ENCODE measurements at regions not wholly inside any gene's neighbourhood (a gene's known extent, or its start where the extent isn't known, plus 50 kb on each side); places are given as distances from the start of the nearest gene placed in this dataset.

DNA sequence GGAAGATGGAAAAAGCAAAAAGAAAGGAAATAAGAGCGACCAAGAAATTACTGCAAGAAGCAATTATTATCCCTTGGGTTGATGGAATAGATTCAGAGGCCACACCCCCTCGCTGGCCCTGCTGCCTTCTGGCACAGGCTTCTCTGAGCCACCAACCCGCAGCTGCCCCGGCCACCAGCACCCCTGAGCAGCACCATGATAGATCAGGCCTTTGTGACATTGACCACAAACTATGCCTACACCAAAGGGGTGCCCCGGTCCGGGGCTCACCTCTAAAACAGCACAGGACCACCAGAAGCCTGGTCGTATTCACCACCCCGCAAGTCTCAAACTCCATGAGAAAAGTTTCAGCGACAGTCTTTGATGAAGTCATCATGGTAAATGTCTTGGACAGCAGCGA lies 1059.3 kb downstream of the SLITRK1 start:
- no peak for DNase-seq (ENCODE audit: low spot score)

DNA sequence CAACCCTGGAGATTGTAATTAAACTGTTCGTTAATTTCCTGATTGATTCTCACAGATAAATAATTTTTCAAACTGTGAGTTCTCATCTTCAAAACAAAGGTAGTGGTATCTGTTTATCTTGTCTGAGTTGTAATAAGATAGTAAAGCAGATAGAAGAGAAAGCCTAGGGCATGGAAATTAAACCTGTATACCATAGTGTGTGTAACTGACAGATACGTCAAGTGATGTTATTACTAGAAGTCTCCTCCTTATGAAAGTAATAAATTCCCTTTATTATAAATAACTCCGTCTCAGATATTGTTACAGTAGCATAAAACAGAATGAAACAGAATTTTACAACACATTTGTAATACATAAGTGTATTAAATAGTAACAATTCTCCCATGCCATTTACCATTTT lies 1065.1 kb downstream of the SLITRK1 start:
- DNase-seq (ENCODE audit: low spot score): no peak

DNA sequence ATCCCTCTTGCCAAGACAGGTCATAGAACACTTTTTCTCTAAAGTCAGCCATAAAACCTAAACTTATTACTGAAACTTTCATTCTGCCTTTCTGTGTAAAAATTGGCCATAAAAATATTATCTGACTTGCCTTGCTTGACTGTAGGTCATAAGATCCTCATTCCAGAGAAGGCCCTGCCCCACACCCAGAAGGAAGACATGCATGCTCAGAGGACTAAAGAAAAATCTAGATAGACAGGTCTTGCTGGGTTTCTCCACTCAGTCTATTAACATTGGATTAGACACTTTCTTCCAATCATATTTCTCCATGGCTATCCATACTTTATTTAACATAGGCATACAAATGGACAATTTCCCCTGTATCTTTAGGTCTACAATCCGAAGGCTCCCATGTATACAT lies 1066.5 kb downstream of the SLITRK1 start:
- DNase-seq (ENCODE audit: low spot score): no peak

DNA sequence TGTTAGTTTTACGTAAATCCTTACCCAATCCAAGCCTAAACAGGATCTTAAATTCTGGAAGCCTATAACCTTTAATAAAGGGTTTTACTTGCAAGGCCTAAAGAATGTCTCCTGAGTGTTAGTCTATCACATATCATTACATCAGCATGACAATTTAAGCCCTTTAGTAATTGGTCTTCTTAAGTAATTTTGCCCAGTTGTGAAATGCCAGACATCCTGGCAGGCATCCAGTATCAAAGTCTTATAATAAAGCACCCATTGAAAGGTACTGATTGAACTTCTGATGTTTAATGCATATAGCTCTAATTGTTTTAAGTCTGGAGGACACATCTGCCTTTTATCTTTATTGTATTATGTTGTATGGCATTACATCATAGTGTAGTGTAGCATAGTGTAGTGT lies 1078.9 kb downstream of the SLITRK1 start:
- DNase-seq (ENCODE audit: low spot score): no peak

DNA sequence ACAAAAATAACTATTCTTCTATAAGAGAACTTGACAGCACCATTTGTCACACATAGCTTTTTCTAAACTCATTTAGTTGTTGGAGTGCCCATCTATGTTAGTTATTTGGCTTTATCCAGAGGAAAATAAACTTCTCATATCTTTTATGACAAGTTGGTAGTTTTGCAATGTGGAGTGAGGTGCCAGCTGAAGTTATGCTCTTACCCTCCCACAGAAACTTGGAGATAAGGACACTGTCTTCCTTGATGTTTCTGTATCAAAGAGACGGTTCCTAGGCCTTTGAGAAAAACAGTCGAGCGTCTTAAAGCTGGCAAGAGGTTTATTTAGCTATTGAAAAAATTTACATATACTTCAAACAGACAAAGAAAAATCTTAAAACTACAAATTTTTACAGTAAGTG lies 1079.7 kb downstream of the SLITRK1 start:
- DNase-seq (ENCODE audit: low spot score): no peak

DNA sequence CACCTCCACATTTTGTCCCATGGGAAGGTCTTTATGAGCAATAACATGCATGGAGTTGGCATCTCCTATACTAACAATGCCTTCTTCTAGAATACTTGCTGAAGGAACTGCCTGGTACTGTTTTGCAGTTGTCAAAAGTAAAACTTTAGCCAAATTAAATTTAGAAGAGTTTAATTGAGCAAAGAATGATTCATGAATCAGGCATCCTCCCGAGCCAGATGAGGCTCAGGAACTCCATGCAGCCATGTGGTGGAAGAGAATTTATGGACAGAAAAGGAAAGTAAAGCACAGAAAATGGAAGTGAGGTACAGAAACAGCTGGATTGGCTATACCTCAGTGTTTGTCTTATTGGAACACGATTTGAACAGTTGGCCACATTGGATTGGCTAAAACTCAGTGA lies 1081.9 kb downstream of the SLITRK1 start:
- no peak for DNase-seq (ENCODE audit: low spot score)

DNA sequence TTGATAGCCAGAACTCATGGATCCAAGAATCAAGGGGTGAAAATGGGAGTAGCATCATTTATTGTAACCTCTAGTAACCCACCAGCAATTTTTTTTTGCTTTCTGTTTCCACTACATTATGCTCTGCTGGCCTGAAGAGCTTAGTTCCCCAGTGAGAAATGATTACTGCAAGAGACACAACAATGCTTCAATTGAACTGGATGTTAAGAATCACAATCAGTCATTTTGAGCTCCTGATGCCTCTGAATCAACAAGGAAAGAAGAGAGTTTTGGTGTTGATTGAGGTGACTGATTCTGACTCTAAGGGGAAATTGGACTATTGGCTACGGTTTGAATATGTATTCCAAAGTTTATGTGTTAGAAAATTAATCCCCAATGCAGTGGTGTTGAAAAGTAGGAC lies 1084.4 kb downstream of the SLITRK1 start:
- no peak for DNase-seq (ENCODE audit: low spot score)

DNA sequence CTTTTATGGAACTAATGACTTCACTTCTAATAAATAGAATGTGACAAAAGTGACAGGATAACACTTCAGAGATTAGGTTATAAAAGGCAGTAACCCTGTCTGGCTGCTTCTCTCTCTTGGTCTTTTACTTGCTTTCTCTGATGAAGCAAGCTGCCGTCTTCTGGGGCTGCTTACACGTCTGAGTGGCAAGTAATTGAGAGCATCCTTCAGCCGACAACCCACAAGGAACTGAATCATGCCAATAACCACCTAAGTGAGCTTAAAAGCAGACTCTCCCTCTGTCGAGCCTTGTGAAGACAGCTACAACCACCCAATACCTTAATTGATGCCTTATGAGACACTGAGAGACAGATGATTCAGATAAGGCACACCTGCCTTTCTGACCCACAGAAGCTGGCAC lies 1091.2 kb downstream of the SLITRK1 start:
- no peak for DNase-seq (ENCODE audit: low spot score)

DNA sequence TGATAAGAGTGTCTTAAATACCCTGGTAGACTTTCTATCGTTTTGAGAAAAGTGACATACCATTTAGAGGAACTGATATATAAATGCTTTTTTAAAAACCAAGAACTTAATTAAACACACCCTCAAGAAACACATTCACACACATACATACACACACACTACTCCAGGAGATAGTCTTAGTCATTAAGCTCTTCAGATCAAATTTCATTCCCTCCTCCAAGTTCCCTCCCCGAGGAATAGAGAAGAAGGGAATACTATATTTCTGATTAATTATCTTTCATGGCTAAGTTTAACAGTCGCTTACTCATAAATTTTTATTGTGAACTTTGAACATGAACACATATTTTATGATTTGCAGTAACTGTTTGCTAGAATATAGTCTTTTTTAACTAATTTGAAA lies 1109.5 kb downstream of the SLITRK1 start:
- DNase-seq (ENCODE audit: low spot score): no peak

DNA sequence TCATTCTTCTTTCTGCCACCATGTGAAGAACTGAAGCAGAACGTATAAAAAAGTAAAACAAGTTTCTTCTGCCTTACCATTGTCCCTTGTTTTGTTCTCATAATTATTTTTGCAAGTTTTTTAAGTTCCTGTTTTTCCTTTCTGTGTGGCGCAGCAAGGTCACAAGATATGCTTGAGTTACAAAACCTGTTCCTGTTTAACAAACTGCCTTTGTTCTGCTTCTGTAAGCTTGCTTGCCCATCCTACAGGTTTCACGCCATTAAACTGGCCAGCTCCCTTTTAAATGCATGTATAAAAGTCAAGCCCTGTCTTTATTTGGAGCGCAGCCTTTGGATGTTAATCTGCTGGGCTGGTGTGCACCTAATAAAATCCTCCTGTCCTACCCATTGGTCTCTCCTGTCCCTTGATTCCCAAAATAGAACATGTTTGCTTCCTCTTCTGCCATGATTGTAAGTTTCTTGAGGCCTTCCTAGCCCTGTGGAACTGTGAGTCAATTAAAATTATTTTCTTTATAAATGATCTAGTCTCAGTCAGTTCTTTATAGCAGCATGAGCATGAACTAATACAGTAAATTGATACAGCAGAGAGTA lies 1115.4 kb downstream of the SLITRK1 start:
- DNase-seq (ENCODE audit: low spot score): no peak

DNA sequence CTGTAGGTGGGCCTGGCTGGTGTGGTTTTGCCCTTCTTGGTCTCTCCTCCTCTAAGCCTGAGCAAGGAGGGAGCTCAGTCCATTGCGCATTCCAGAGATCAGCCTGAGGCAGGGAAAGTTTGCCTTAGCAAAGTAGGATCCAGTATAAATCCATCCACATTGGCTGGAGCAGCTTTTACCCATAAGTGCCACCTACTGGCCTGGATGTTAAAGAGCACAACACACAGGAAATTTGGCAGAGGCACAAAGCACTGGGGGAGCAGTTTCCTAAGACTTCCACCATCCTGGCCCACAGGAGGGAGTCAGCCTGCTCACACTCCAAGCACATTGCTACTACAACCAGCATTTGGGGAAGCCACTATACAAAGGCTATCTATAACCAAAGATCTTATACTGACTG lies 1124.2 kb downstream of the SLITRK1 start:
- DNase-seq (ENCODE audit: low spot score): no peak

DNA sequence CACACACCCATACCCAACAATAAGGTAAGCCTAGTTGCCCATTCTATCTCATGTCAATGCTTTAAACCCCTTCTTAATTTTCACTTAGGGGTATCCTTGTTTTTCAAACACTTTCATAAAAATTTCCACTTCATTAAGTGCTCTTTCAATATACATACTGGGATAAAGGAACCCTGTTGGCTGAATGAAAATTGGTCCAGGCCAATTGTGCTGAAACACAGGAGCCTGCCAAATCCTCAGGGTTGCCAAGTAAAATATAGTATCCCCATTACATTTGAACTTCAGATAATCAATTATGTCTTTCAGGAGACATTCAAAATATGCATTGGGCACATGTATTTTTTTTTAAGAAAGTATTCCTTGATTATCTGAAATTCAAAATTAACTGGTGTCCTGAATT lies 1131.1 kb downstream of the SLITRK1 start:
- DNase-seq (ENCODE audit: low spot score): no peak

DNA sequence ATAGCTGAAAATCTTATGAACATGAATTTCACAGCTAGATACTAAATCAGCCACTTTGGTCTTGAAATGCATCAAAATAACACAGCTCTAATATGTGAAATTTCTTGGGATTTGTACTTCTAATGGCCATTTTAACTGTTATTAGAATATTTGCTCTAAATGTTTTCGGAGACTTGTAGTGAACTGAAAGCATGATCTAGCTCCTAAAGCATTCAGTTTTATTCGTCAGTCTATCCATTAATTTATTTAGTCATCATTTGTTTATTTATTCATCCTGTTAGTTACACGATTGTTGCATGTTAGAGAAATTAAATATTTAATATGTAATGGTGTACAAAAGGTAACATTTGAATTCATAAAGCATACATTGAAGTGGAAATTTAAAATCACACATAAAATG lies 1132.7 kb downstream of the SLITRK1 start:
- DNase-seq (ENCODE audit: low spot score): no peak

DNA sequence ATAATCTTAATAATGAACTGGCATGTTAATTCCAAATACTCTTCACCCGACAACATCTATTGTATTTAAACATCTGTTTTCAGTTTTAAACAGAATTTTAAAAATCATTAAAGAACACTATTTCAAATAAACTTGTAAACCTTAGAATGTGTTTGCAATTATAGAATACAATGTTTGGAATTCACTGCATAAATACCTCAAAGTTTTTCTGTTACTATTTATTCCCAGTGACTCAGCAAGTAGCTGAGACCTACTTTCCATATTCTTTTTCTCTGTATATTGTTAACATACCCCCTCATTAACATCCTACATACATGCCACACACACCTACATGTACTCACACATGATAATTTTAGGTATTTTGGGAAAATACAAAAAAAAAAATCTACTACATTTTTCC lies 1134.3 kb downstream of the SLITRK1 start:
- DNase-seq (ENCODE audit: low spot score): no peak

DNA sequence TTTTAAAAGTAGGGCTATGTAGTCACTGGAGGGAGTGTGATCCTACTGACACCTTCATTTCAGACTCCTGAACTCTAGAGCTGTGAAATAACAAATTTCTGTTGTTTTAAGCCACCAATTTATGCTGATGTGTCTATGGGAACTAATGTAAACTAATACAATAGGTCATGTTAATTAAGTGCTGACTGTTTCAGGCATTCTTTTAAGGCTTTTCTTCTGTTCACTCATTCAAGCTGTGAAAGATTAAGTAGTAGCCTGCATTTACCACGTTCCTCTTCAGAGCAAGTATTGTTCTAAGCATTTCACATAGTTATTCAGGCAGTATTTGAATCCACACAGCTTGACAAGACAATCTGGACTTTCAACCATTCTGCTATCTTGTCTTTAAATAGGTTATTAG lies 1135.0 kb downstream of the SLITRK1 start:
- no peak for DNase-seq (ENCODE audit: low spot score)

DNA sequence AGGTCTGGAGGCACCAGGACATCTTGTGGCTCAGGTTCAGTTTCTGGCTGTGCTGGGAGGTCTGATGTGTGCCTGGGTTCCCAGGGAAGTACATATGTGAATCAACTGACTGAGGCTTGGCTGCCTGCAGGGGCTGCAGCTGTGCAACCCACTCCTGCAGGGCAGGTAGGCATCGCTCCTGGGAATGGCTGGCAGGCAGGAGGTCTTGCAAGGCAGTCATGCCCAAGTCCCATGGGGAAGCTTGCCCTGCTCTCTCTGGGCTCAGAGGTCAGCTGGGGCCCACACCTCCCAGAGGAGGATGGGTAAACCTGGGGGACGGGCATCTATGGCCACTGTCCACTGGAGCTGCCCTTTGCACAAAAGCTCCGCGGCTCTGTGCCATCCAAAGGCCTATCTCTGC lies 1141.8 kb downstream of the SLITRK1 start:
- DNase-seq (ENCODE audit: low spot score): no peak

DNA sequence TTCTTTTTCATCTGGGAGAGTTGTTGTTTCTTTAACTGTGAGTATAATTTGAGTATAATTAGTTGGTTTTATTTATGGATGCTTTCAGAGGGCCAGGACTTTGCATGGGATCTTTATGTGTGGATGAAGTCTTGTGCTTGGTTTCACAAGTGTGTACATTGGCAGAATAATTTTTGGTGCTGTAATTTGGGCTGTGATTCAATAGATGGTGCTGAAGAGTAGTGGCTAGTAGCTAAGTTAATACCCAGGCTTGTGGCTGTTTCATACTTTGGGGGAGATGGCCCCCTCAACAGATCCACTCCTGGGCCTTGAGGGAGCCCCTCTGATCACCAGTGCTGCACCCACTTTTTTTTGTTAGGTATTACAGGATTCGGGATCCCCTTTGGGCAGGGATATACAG lies 1142.4 kb downstream of the SLITRK1 start:
- no peak for DNase-seq (ENCODE audit: low spot score)

DNA sequence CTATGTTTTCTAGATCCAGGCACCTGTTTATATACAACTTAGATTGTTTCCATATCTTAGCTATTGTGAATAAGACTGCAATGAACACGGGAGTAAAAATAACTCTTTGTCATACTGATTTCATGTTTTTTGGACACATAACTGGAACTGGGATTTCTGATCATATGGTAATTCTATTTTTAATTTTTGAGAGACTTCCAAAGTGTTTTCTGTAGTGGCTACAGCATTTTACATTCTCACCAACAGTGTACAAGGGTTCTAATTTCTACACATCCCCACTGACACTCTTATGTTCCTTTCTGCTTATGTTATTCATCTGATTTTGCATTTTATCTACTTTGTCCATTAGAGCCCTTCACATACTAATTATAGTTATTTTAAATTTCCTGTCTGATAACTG lies 1152.9 kb downstream of the SLITRK1 start:
- DNase-seq (ENCODE audit: low spot score): no peak

DNA sequence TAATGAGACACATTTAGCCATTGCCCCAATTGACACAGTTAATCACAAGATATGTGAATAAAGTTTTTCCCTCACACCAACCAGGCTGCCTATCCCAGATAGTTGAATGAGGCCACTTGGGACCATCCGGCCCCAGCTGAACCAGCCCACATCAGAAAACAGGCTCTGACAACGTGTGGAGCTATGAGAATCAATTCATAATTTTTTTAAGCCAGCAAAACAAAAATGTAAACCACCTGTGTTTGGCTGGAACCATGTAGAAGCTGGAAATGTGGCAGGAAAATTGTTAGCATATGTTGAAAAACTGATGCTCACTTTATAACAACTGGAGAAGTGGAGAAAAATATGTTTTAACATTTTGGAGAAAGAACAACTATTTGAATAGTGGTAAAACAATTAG lies 1161.3 kb downstream of the SLITRK1 start:
- no peak for DNase-seq (ENCODE audit: low spot score)

DNA sequence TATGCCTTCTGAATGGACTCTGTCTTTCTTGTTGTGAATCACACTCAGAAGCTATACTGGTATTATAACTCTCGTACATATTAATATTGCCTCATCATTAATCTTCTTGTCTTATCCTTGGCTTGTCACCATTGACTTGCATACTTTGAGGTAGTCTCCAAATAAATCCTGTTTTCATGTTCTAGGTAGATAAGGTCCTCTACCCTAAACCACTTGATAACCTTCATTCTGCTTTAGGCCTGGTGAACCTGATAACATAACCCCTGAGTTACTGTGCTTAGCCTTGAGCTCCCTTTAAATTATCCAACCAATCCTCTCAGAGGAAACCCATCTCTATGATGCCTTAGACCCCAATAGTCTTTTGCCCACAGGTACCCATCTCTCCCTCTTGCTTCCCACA lies 1162.3 kb downstream of the SLITRK1 start:
- DNase-seq (ENCODE audit: low spot score): no peak

DNA sequence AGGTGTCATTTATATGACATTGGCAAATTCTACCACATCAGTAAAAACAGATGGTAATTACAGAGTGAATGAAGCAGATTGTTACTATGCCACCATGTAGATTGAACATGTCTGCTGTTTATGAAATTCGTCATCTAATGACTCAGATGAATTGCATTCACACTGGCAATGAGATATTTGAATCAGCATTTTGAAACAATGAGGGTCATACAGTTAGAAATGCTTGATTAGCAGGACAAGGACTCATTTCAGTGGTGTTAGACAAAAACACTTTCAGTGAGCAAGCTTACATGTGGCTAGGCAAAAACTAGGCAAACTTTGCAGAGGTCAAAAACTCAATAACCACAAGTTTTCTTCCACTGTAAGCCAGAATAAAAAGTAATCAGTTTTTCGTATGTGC lies 1165.0 kb downstream of the SLITRK1 start:
- no peak for DNase-seq (ENCODE audit: low spot score)

DNA sequence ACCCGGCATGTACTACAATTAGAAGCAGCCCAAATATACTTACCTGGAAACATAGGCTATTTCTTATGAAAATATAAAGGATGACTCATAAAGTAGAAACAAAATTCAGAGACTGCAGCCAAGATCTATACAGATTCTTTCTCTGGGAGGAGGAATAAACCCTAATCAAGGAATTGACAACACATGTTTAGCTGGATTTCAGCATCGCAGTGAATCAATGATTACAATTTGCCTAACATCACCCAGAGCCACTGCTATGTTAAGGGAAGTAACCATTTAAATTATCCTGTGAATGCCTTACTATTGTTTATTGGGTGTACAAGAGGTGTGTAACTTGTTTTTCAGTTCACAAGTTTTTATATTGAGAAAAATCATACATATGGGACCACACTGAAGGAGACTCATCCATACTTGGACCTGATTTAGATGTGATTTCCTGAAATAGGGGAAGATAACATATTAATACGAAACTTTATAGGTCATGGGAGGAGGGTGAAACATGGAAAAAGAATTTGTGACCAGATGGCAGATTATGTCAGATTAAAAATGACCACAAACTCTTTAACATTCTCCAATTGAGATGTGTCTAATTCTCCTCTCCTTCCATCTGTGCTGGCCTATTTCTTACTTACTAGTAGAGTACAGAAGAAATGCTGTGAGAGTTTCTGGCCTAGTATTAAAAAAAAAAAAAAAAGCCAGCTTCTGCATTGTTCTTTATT lies 1168.4 kb downstream of the SLITRK1 start:
- DNase-seq (ENCODE audit: low spot score): no peak

DNA sequence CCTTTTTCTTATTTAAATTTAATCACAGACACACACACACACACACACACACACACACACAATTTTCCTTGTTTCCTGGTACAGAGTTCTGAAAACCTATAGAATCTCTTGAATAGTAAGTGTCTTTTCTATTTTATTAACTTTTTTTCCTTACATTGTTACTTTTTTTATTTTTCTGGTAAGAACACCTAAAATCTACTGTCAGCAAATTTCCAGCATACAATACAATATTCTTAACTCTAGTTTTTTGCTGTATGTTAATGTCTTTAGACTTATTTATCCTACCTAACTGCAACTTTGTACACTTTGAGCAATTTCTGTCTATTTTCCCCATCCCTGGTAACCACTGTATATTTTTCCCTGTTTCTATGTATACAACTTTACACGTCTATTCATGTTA lies 1179.8 kb downstream of the SLITRK1 start:
- no peak for DNase-seq (ENCODE audit: low spot score)

DNA sequence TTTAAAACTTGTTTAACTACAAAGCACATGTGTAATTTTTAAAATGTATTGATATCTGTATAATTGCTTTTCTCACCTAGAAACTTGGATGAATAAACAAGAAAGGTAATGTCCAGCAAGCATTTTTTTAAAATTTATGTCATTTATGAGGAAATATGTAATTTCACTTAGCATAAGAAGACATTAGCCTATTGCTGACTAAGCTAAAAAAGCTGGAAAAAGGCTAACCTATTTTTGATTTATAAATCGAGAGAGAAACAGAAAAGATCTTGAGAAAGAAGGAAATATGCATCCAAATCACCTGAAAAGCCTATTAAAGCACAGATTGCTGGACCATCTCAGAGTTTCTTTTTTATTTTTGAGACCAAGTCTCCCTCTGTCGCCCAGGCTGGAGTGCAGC lies 1181.3 kb downstream of the SLITRK1 start:
- DNase-seq (ENCODE audit: low spot score): no peak

All from mucosa of gallbladder (tissue), 1 donor.